ENCODE measurements at regions not wholly inside any gene's neighbourhood (a gene's known extent, or its start where the extent isn't known, plus 50 kb on each side); places are given as distances from the start of the nearest gene placed in this dataset.
"Not testable (repeated sequence)": the region's sequence is repeated elsewhere in the genome, so short reads cannot be mapped to it uniquely, and the experiment has no call there.

- no peak for DNase-seq
These were observed 65.8 kb upstream of the CHST15 start for GRCh38 chr10:124159153-124159552.

GRCh38 chr10:124158592-124158991, 65.2 kb upstream of the CHST15 start:
- DNase-seq: no peak

GRCh38 chr10:124157271-124157681, 63.9 kb upstream of the CHST15 start:
- no peak for DNase-seq

- DNase-seq: no peak
These were observed 63.3 kb upstream of the CHST15 start for GRCh38 chr10:124156524-124157260.

GRCh38 chr10:124155781-124156435, 62.5 kb upstream of the CHST15 start:
- no peak for DNase-seq

- no peak for DNase-seq
These were observed 59.8 kb upstream of the CHST15 start for GRCh38 chr10:124153023-124153826.

GRCh38 chr10:124152139-124153022, 59.0 kb upstream of the CHST15 start:
- no peak for DNase-seq

GRCh38 chr10:124151466-124152095, 58.2 kb upstream of the CHST15 start:
- no peak for DNase-seq

- no peak for DNase-seq
These were observed 57.5 kb upstream of the CHST15 start for GRCh38 chr10:124150807-124151417.

GRCh38 chr10:124150189-124150806, 56.9 kb upstream of the CHST15 start:
- no peak for DNase-seq

- DNase-seq: no peak
These were observed 56.0 kb upstream of the CHST15 start for GRCh38 chr10:124149189-124150042.

GRCh38 chr10:124148509-124149188, 55.3 kb upstream of the CHST15 start:
- DNase-seq: not testable (repeated sequence)

GRCh38 chr10:124146483-124146882, 53.1 kb upstream of the CHST15 start:
- DNase-seq: no peak

GRCh38 chr10:124145109-124145870, 51.9 kb upstream of the CHST15 start:
- no peak for DNase-seq

GRCh38 chr10:124144536-124144935, 51.1 kb upstream of the CHST15 start:
- no peak for DNase-seq

GRCh38 chr10:124143721-124144120, 50.3 kb upstream of the CHST15 start:
- DNase-seq: no peak
